K562 (cell line): ENCODE measurements at regions not wholly inside any gene's neighbourhood (a gene's known extent, or its start where the extent isn't known, plus 50 kb on each side); places are given as distances from the start of the nearest gene placed in this dataset.

Experiments used
- ATAC-seq: fragments of 200-7000 bp; cut with Tn5 transposase; 3 replicates; pipeline ENCODE4 v1.9.1; 2020; ENCODE audit warnings: moderate library complexity
- BruUV-seq: library from RNA; stranded (reverse); fragments of 400-500 nt; replicated peaks from 2 replicates; lab custom pipeline; 2021; lab: Mats Ljungman, UMichigan
- CTCF ChIA-PET: fragments of 300-600 bp; formaldehyde crosslinking; extraction: SDS; loops from one replicate; lab custom pipeline; 2021; ENCODE audit warnings: low intra/inter-chr PET ratio; lab: Yijun Ruan, JAX
- POLR2A ChIA-PET: fragments of 300-600, 350-650 bp; sonication (Branson Sonifier 250); formaldehyde crosslinking; extraction: SDS; loops from one replicate; lab custom pipeline; 2021; ENCODE audit warnings: antibody characterized with exemption, inconsistent platforms; lab: Yijun Ruan, JAX
- DNase-seq, 4 experiments: peaks; one replicate each; pipeline versions ENCODE4 v3.0.0 to v3.0.0-alpha.2; 2011 to 2018; ENCODE audit warnings: low spot score in 3 of 4, mixed read lengths in 3 of 4; ENCODE audit errors: extremely low read depth in 1 of 4
- FAIRE-seq: peaks from 2 replicates; lab custom pipeline; 2011; peaks lifted over from hg19 to GRCh38; lab: Jason Lieb, UNC
- H2AFZ ChIP-seq: 2 replicates; pipeline ENCODE4 v1.6.0; 2011; ENCODE audit warnings: low read depth, low read length, control low read depth, inconsistent platforms
- H3K27ac ChIP-seq: fragments of 200-600 bp; 3 replicates; pipeline ENCODE4 v1.8.0; 2011; ENCODE audit warnings: low read depth, mild to moderate bottlenecking, control low read depth, inconsistent platforms, low read length, moderate library complexity, mixed read lengths; ENCODE audit errors: extremely low read depth
- H3K27me3 ChIP-seq, 2 experiments: fragments of 300-600 bp in 1 of 2; 2 replicates in 1 of 2; 3 replicates in 1 of 2; pipeline versions ENCODE4 v1.6.0 to v1.8.0; 2011; ENCODE audit warnings: inconsistent platforms in 2 of 2, low read length in 2 of 2, mild to moderate bottlenecking in 1 of 2, mixed read lengths in 1 of 2, moderate library complexity in 1 of 2; ENCODE audit not compliant: control insufficient read depth in 2 of 2, insufficient read depth in 2 of 2
- H3K36me3 ChIP-seq: fragments of 300-600 bp; 3 replicates; pipeline ENCODE4 v1.8.0; 2011; ENCODE audit warnings: mild to moderate bottlenecking, low read length, inconsistent platforms; ENCODE audit not compliant: control insufficient read depth, insufficient read depth
- H3K4me1 ChIP-seq, 2 experiments: fragments of 200-600 bp in 1 of 2; replicated peaks in 1 of 2; 2 replicates in 1 of 2; 3 replicates in 1 of 2; pipeline versions ENCODE4 v1.5.1 to v1.8.0; 2011; ENCODE audit warnings: inconsistent platforms in 2 of 2, low read length in 2 of 2, mild to moderate bottlenecking in 1 of 2, mixed read lengths in 1 of 2, moderate library complexity in 1 of 2; ENCODE audit not compliant: control insufficient read depth in 2 of 2, insufficient read depth in 2 of 2
- H3K4me2 ChIP-seq: 2 replicates; pipeline ENCODE4 v1.6.1; 2011; ENCODE audit warnings: low read length, control low read depth, inconsistent platforms, mixed read lengths; ENCODE audit not compliant: insufficient read depth
- H3K4me3 ChIP-seq: fragments of 200-600 bp; sonication (generic), shearing (Covaris generic); 2 replicates; pipeline ENCODE4 v1.5.1; 2016; ENCODE audit warnings: control low read depth, inconsistent platforms
- H3K79me2 ChIP-seq: fragments of 200-600 bp; 3 replicates; pipeline ENCODE4 v1.8.0; 2011; ENCODE audit warnings: low read length, inconsistent platforms; ENCODE audit not compliant: control insufficient read depth, insufficient read depth
- H3K9ac ChIP-seq, 2 experiments: 2 replicates each; pipeline versions ENCODE4 v1.6.0 to v1.6.1; 2011; ENCODE audit warnings: low read depth in 2 of 2, low read length in 2 of 2, control low read depth in 1 of 2, inconsistent platforms in 1 of 2, mild to moderate bottlenecking in 1 of 2, mixed read lengths in 1 of 2; ENCODE audit not compliant: insufficient read depth in 1 of 2
- H3K9me1 ChIP-seq: one replicate; pipeline ENCODE4 v1.6.0; 2011; ENCODE audit warnings: inconsistent platforms, mild to moderate bottlenecking, low read length, moderate library complexity; ENCODE audit not compliant: control insufficient read depth, insufficient read depth
- H3K9me3 ChIP-seq: replicated peaks from 2 replicates; pipeline ENCODE4 v1.5.1; 2011; ENCODE audit warnings: low read depth, low read length, inconsistent platforms; ENCODE audit not compliant: control insufficient read depth, insufficient read depth
- H4K20me1 ChIP-seq: replicated peaks from 2 replicates; pipeline ENCODE4 v1.6.1; 2011; ENCODE audit warnings: low read length, inconsistent platforms, mixed read lengths; ENCODE audit not compliant: control insufficient read depth, insufficient read depth
- ATF7 ChIP-seq: fragments of 450-650 bp; IDR thresholded peaks from 2 replicates; pipeline ENCODE4 v1.7.1; 2014; ENCODE audit warnings: mild to moderate bottlenecking, moderate library complexity
- GATAD2B ChIP-seq: fragments of 450-650 bp; IDR thresholded peaks from 2 replicates; pipeline ENCODE4 v1.6.1; 2017; ENCODE audit warnings: mild to moderate bottlenecking, borderline replicate concordance
- JUN ChIP-seq, 2 experiments: sonication (generic) in 1 of 2; formaldehyde crosslinking in 1 of 2; IDR thresholded peaks; 2 replicates each; pipeline versions ENCODE4 v1.6.1 to v1.8.0; 2012 to 2022; ENCODE audit warnings: borderline replicate concordance in 2 of 2, mild to moderate bottlenecking in 2 of 2, improper control_type of control experiment in 1 of 2, low read depth in 1 of 2, low read length in 1 of 2, missing genetic modification reagents in 1 of 2
- MGA ChIP-seq: fragments of 450-650 bp; IDR thresholded peaks from 2 replicates; pipeline ENCODE4 v1.6.1; 2016; ENCODE audit warnings: mild to moderate bottlenecking, moderate library complexity
- MTA2 ChIP-seq: fragments of 450-650 bp; IDR thresholded peaks from 2 replicates; pipeline ENCODE4 v1.6.1; 2016; ENCODE audit warnings: low read depth
- ZKSCAN8 ChIP-seq: fragments of 200-800 bp; sonication (Bioruptor generic); IDR thresholded peaks from 2 replicates; pipeline ENCODE4 v1.6.1; 2016; ENCODE audit warnings: missing genetic modification characterization, missing compliant biosample characterization
- ZNF79 ChIP-seq: fragments of 250-450 bp; sonication (Bioruptor Pico); IDR thresholded peaks from 2 replicates; pipeline ENCODE4 v1.4.0; 2020; ENCODE audit warnings: low read depth, mild to moderate bottlenecking, moderate library complexity
- WGBS: fragments of 100-300 bp; shearing (Covaris generic); methylation state at CpG from one replicate; pipeline ENCODE4 v1.1.6; 2016; ENCODE audit warnings: low coverage, mixed read lengths; ENCODE audit not compliant: insufficient coverage; ENCODE audit errors: missing lambda C conversion rate; 5-methylcytosine and 5-hydroxymethylcytosine counted together
- in situ Hi-C: fragments of 300-500 bp; cut with MboI; formaldehyde crosslinking; loops from 4 replicates; pipeline ENCODE4 v1.15.0; 2018; ENCODE audit warnings: inconsistent platforms, mixed read lengths
- intact Hi-C: fragments of 100-400 bp; cut with micrococcal nuclease; formaldehyde crosslinking; loops from 2 replicates; pipeline ENCODE4 v1.14.2; 2022
- TF ChIP-seq, protein P1 (sequence below): IDR thresholded peaks from 2 replicates; pipeline ENCODE4 v1.6.1; 2016; ENCODE audit warnings: missing genetic modification characterization, missing compliant biosample characterization
- TF ChIP-seq, protein P2 (sequence below): fragments of 450-650 bp; formaldehyde crosslinking; IDR thresholded peaks from 2 replicates; pipeline ENCODE4 v1.4.0; 2022; ENCODE audit warnings: missing genetic modification characterization

DNA sequence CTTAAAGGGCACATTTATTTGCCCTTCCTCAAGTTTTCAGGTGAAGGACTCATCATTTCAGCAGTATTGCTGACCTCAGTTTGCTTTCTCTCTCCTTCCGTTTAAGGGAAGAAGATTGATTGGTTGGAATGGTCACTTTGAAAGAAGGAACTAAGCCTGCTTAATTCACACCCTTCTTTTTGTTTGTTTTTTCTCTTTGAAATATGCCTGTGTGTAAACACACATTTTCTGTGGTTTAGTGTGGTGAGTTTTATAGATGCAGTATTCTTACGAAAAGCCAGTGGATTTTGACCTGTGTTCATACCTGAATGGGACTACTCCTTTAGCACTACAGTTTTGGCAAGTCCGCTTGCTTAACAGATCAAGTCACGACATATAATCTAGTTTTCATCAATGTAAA lies 548.8 kb upstream of the EPHA7 start:
- no peak for DNase-seq
- Histone ChIP-seq H3K27ac (no peak overlapping the region), H3K4me3 (no peak overlapping the region), H3K9me3 (no peaks in the 10 kb centered on the region), H3K4me2 (no peak overlapping the region), H3K9me1 (no peaks in the 10 kb centered on the region), H3K4me1 (no peaks in the 10 kb centered on the region), H3K36me3 (no peaks in the 10 kb centered on the region), H3K79me2 (no peaks in the 10 kb centered on the region), H3K9ac (no peak overlapping the region), H4K20me1 (no peaks in the 10 kb centered on the region), H3K27me3 (no peaks in the 10 kb centered on the region), H2AFZ (no peak overlapping the region)
- ChIA-PET CTCF (no interaction called here), POLR2A (no interaction called here)
- ATAC-seq = no peak
- no peak for FAIRE-seq
- BruUV-seq = no TSS peak
- intact Hi-C loops (no loop called here), in situ Hi-C loops (no loop called here)
- WGBS = 1% methylated on average over 4 of the region's 4 CpGs
- TF ChIP-seq ZNF79 (CRISPR knock-in tag) = no peak
- TF ChIP-seq MTA2 = no peak
- TF ChIP-seq, protein P1, sequence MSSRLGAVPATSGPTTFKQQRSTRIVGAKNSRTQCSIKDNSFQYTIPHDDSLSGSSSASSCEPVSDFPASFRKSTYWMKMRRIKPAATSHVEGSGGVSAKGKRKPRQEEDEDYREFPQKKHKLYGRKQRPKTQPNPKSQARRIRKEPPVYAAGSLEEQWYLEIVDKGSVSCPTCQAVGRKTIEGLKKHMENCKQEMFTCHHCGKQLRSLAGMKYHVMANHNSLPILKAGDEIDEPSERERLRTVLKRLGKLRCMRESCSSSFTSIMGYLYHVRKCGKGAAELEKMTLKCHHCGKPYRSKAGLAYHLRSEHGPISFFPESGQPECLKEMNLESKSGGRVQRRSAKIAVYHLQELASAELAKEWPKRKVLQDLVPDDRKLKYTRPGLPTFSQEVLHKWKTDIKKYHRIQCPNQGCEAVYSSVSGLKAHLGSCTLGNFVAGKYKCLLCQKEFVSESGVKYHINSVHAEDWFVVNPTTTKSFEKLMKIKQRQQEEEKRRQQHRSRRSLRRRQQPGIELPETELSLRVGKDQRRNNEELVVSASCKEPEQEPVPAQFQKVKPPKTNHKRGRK (tag) = no peak
- TF ChIP-seq ZKSCAN8 (CRISPR knock-in tag) = no peak
- TF ChIP-seq MGA = no peak
- no peak for TF ChIP-seq GATAD2B
- no peak for TF ChIP-seq ATF7
- TF ChIP-seq JUN (IDR thresholded peaks at IDR 0.05; ENCODE audit: borderline replicate concordance, low read depth, low read length) = no peak
- no peak for TF ChIP-seq JUN (CRISPR knock-in tag; IDR thresholded peaks at IDR 0.05; ENCODE audit: borderline replicate concordance)
- TF ChIP-seq, protein P2, sequence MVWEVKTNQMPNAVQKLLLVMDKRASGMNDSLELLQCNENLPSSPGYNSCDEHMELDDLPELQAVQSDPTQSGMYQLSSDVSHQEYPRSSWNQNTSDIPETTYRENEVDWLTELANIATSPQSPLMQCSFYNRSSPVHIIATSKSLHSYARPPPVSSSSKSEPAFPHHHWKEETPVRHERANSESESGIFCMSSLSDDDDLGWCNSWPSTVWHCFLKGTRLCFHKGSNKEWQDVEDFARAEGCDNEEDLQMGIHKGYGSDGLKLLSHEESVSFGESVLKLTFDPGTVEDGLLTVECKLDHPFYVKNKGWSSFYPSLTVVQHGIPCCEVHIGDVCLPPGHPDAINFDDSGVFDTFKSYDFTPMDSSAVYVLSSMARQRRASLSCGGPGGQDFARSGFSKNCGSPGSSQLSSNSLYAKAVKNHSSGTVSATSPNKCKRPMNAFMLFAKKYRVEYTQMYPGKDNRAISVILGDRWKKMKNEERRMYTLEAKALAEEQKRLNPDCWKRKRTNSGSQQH (CRISPR knock-in tag) = no peak
